H1 (cell line): ENCODE measurements at regions not wholly inside any gene's neighbourhood (a gene's known extent, or its start where the extent isn't known, plus 50 kb on each side); places are given as distances from the start of the nearest gene placed in this dataset.

ENCODE experiments used
- CHD7 ChIP-seq: fragments of 300-600 bp; sonication (generic); IDR thresholded peaks from 2 replicates; pipeline ENCODE4 v1.7.1; 2012; ENCODE audit warnings: low read length, moderate library complexity, mild to moderate bottlenecking, inconsistent platforms; ENCODE audit not compliant: insufficient replicate concordance
- FOSL1 ChIP-seq: IDR thresholded peaks from 2 replicates; pipeline ENCODE4 v1.6.1; 2011; ENCODE audit warnings: mild to moderate bottlenecking, low read depth, low read length, moderate library complexity; ENCODE audit not compliant: insufficient read depth
- JUN ChIP-seq: IDR thresholded peaks from 2 replicates; pipeline ENCODE4 v1.6.1; 2011; ENCODE audit warnings: low read depth, mild to moderate bottlenecking, improper control_type of control experiment, low read length
- JUND ChIP-seq: IDR thresholded peaks from 2 replicates; pipeline ENCODE4 v1.6.1; 2011; ENCODE audit warnings: mild to moderate bottlenecking, improper control_type of control experiment, low read length
- KDM1A ChIP-seq: fragments of 200-600, 300-600 bp; sonication (generic); IDR thresholded peaks from 2 replicates; pipeline ENCODE4 v1.7.1; 2016; ENCODE audit warnings: mild to moderate bottlenecking, low read length, borderline replicate concordance
- NANOG ChIP-seq: IDR thresholded peaks from 2 replicates; pipeline ENCODE4 v1.6.1; 2011; ENCODE audit warnings: low read length, low read depth, mild to moderate bottlenecking, inconsistent platforms; ENCODE audit not compliant: insufficient read depth, poor library complexity, severe bottlenecking
- SP1 ChIP-seq: IDR thresholded peaks from 2 replicates; pipeline ENCODE4 v1.6.1; 2011; ENCODE audit warnings: low read depth, low read length
- SUZ12 ChIP-seq: fragments of 200-600 bp; sonication (generic); IDR thresholded peaks from 2 replicates; pipeline ENCODE4 v1.6.1; 2012; ENCODE audit warnings: mild to moderate bottlenecking, inconsistent platforms, low read length, moderate library complexity, mixed read lengths
- USF2 ChIP-seq: IDR thresholded peaks from 2 replicates; pipeline ENCODE4 v1.6.1; 2011; ENCODE audit warnings: low read length, improper control_type of control experiment

- no peak for TF ChIP-seq CHD7
- TF ChIP-seq JUN = no peak
- TF ChIP-seq KDM1A = no peak
- TF ChIP-seq FOSL1 = no peak
- no peak for TF ChIP-seq SUZ12
- no peak for TF ChIP-seq USF2
- no peak for TF ChIP-seq JUND
- no peak for TF ChIP-seq SP1
- no peak for TF ChIP-seq NANOG
Measured at GRCh38 chr16:64364416-64364815, 757.4 kb downstream of the CDH11 start (continued).
